Stomach (tissue), 8 donors: ENCODE measurements at regions not wholly inside any gene's neighbourhood (a gene's known extent, or its start where the extent isn't known, plus 50 kb on each side); places are given as distances from the start of the nearest gene placed in this dataset.
"Not testable (repeated sequence)": the region's sequence is repeated elsewhere in the genome, so short reads cannot be mapped to it uniquely, and the experiment has no call there.

Experiments used
- DNase-seq, 2 donors: peaks; one replicate each; pipeline versions ENCODE4 v3.0.0 to v3.0.0-alpha.2; 2013 to 2019
- H3K27ac ChIP-seq, 5 donors: fragments of 200-600 bp in 4 of 5; sonication (generic) in 4 of 5; one replicate each; pipeline ENCODE4 v1.5.1; 2013 to 2019; ENCODE audit warnings: mild to moderate bottlenecking in 1 of 5, moderate library complexity in 1 of 5
- H3K27me3 ChIP-seq, 3 donors: fragments of 200-600 bp; sonication (generic); one replicate each; pipeline ENCODE4 v1.5.1; 2017 to 2019; ENCODE audit warnings: mixed run types in 1 of 3
- H3K36me3 ChIP-seq, 4 donors: fragments of 200-600 bp; sonication (generic); 1 replicate in 3 of 4; 2 replicates in 1 of 4; pipeline ENCODE4 v1.5.1; 2016 to 2019
- H3K4me1 ChIP-seq, 4 donors: fragments of 200-600 bp; sonication (generic); one replicate each; pipeline ENCODE4 v1.5.1; 2016 to 2019
- H3K4me3 ChIP-seq, 4 donors: fragments of 200-600 bp; sonication (generic) in 3 of 4; one replicate each; pipeline ENCODE4 v1.5.1; 2016 to 2019; ENCODE audit warnings: mild to moderate bottlenecking in 1 of 4
- H3K9me3 ChIP-seq, 4 donors: fragments of 200-600 bp; sonication (generic); one replicate each; pipeline ENCODE4 v1.5.1; 2016 to 2019
- EP300 ChIP-seq: sonication (generic); formaldehyde crosslinking; IDR thresholded peaks from one replicate; pipeline ENCODE4 v1.6.1; 2017; ENCODE audit warnings: antibody characterized with exemption
- POLR2A ChIP-seq, 4 donors: fragments of 450-650 bp; IDR thresholded peaks; one replicate each; pipeline ENCODE4 v1.6.1; 2016; ENCODE audit warnings: antibody characterized with exemption in 4 of 4, control low read depth in 2 of 4, mild to moderate bottlenecking in 1 of 4, moderate library complexity in 1 of 4
- POLR2AphosphoS5 ChIP-seq, 3 donors: sonication (generic); formaldehyde crosslinking; IDR thresholded peaks; one replicate each; pipeline ENCODE4 v1.6.1; 2016; ENCODE audit warnings: antibody characterized with exemption in 3 of 3
- WGBS, 5 donors: extraction: QIAGEN DNeasy Blood & Tissue Kit in 3 of 5; methylation state at CpG; one replicate each; pipeline versions ENCODE4 v1.1.5 to v1.1.7; 2013 to 2018; 5-methylcytosine and 5-hydroxymethylcytosine counted together
- intact Hi-C: fragments of 100-400 bp; cut with DNase I; formaldehyde crosslinking; loops from one replicate; pipeline ENCODE4 v1.15.1; 2023; ENCODE audit warnings: low total_unique reads
- TF ChIP-seq, protein P1 (sequence below), 7 experiments: fragments of 450-650 bp in 4 of 7; fragments of 200-600 bp in 3 of 7; sonication (generic) in 3 of 7; IDR thresholded peaks; one replicate each; pipeline ENCODE4 v1.5.1; 2016 to 2019; ENCODE audit warnings: antibody characterized with exemption in 7 of 7, control low read depth in 2 of 7, mild to moderate bottlenecking in 1 of 7
- donor health status: healthy with polysubstance abuse.
- donor health status: Bipolar disorder and iron deficiency.
- donor health status: healthy.

DNA sequence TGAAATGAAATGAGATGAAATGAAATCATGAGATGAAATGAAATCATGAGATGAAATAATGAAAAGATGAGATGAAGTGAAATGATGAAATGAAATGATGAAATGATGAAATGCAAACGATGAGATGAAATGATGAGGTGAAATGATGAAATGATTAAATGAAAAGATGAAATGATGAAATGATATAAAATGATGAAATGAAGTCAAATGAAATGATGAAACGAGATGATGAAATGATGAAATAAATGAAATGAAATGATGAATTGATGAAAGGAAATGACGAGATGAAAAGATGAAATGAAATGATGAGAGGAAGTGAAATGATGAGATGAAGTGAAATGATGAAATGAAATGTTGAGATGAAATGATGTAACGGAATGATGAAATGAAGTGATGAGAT is 595.6 kb downstream of the TP53TG3F start:
- no peak for TF ChIP-seq POLR2AphosphoS5 (IDR thresholded peaks at IDR 0.05)

DNA sequence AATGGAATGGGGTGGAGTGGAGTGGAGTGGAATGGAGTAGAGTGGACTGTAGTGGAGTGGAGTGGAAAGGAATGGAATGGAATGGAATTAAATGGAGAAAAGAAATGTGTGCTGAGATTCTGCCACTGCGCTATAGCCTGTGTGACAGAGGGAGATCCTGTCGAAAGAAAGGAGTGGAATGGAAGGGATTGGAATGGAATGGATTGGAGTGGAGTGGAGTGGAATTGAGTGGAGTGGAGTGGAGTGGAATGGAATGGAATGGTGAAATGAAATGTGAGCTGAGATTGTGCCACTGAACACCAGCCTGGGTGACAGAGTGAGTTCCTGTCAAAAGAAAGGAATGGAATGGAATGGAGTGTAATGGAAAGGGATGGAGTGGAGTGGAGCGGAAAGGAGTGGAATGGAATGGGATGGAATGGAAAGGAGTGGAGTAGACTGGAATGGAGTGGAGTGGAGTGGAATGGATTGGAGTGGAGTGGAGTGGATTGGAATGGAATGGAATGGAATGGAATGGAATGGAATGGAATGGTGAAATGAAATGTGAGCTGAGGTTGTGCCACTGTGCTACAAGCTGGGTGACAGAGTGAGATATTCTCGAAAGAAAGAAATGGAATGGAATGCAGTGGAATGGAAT is 603.3 kb downstream of the TP53TG3F start:
- H3K4me3 ChIP-seq, H3K36me3 ChIP-seq, H3K27ac ChIP-seq, H3K4me1 ChIP-seq, intact Hi-C loops, H3K27me3 ChIP-seq: not testable (repeated sequence)
- peak in 1 of 2 donors; percentile 4 for DNase-seq
- 49 to 69% (median 56%) methylated on average over 4 of the region's 4 CpGs for WGBS, 5 donors
- H3K9me3 ChIP-seq, result peaks cover 5 to 55% (median 43%) of the 10 kb centered on the region in 4 donors

More for the DNA sequence above, 595.6 kb downstream of the TP53TG3F start:
- H3K36me3 ChIP-seq, result no peaks in the 10 kb centered on the region
- intact Hi-C loops, result no loop called here
- peaks cover 0 to 24% (median 0%) of the 10 kb centered on the region in 3 donors for H3K27me3 ChIP-seq
- no peak for DNase-seq
- peaks cover 12 to 60% (median 35%) of the 10 kb centered on the region in 4 donors for H3K9me3 ChIP-seq
- no peak overlapping the region for H3K27ac ChIP-seq
- 48 to 58% (median 54%) methylated on average over 4 of the region's 4 CpGs for WGBS, 5 donors
- no peaks in the 10 kb centered on the region for H3K4me1 ChIP-seq
- H3K4me3 ChIP-seq, result no peak overlapping the region

- H3K4me3 ChIP-seq, intact Hi-C loops, DNase-seq, H3K27ac ChIP-seq, H3K4me1 ChIP-seq, H3K27me3 ChIP-seq, H3K36me3 ChIP-seq: not testable (repeated sequence)
- WGBS, 5 donors, result 42 to 81% (median 74%) methylated on average over 1 of the region's 1 CpG
- H3K9me3 ChIP-seq, result peaks cover 5 to 55% (median 41%) of the 10 kb centered on the region in 4 donors
Observed at GRCh38 chr16:34063498-34064157, 604.2 kb downstream of the TP53TG3F start.

DNA sequence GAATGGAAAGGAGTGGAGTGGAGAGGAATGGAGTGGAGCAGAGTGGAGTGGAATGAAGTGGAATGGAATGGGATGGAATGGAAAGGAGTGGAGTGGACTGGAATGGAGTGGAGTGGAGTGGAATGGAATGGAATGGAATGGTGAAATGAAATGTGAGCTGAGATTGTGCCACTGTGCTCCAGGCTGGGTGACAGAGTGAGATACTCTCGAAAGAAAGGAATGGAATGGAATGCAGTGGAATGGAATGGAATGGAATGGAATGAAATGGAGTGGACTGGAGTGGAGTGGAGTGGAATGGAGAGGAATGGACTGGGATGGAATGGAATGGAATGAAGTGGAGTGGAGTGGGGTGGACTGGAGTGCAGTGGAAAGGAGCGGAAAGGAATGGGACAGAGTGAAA is 605.2 kb downstream of the TP53TG3F start:
- H3K36me3 ChIP-seq, H3K4me3 ChIP-seq, H3K4me1 ChIP-seq, H3K27me3 ChIP-seq, intact Hi-C loops, DNase-seq, H3K27ac ChIP-seq: not testable (repeated sequence)
- 67 to 73% (median 71%) methylated on average over 2 of the region's 2 CpGs for WGBS, 5 donors
- peaks cover 5 to 53% (median 44%) of the 10 kb centered on the region in 4 donors for H3K9me3 ChIP-seq

GRCh38 chr16:34069731-34070130 is 610.3 kb downstream of the TP53TG3F start:
- DNase-seq, H3K36me3 ChIP-seq, H3K4me1 ChIP-seq, intact Hi-C loops, H3K27me3 ChIP-seq, H3K27ac ChIP-seq, H3K4me3 ChIP-seq: not testable (repeated sequence)
- peaks cover 3 to 34% (median 22%) of the 10 kb centered on the region in 4 donors for H3K9me3 ChIP-seq
- 83 to 87% (median 86%) methylated on average over 18 of the region's 18 CpGs for WGBS, 5 donors

- intact Hi-C loops, result no loop called here
- DNase-seq, result peak in 1 of 2 donors; percentile 32
- H3K9me3 ChIP-seq, result peaks cover 10 to 94% (median 69%) of the 10 kb centered on the region in 4 donors
Observed at GRCh38 chr16:34078691-34079090, 619.3 kb downstream of the TP53TG3F start.

DNA sequence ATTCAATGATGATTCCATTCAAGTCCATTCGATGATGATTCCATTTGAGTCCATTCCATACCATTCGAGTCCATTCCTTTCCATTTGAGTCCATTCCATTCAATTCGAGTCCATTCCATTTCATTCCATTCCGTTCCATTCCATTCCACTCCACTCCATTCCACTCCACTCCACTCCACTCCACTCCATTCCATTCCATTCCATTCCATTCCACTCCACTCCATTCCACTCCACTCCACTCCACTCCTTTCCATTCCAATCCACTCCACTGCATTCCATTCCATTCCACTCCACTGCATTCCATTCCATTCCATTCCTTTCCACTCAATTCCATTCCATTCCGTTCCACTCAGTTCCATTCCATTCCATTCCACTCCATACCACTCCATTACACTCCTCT is 625.6 kb downstream of the TP53TG3F start:
- H3K4me3 ChIP-seq, H3K4me1 ChIP-seq, H3K36me3 ChIP-seq, DNase-seq, intact Hi-C loops, H3K27ac ChIP-seq, H3K27me3 ChIP-seq: not testable (repeated sequence)
- peaks cover 9 to 98% (median 55%) of the 10 kb centered on the region in 4 donors for H3K9me3 ChIP-seq
- 59 to 72% (median 61%) methylated on average over 5 of the region's 5 CpGs for WGBS, 5 donors

More at GRCh38 chr16:34078691-34079090, 619.3 kb downstream of the TP53TG3F start:
- WGBS, 5 donors, result 73 to 84% (median 77%) methylated on average over 14 of the region's 14 CpGs
- Histone ChIP-seq H3K4me1 (no peaks in the 10 kb centered on the region), H3K4me3 (no peak overlapping the region), H3K27me3 (no peaks in the 10 kb centered on the region), H3K27ac (no peak overlapping the region), H3K36me3 (no peaks in the 10 kb centered on the region)
- TF ChIP-seq EP300, result no peak
- no peak for TF ChIP-seq POLR2A (IDR thresholded peaks at IDR 0.05)
- TF ChIP-seq, protein P1, sequence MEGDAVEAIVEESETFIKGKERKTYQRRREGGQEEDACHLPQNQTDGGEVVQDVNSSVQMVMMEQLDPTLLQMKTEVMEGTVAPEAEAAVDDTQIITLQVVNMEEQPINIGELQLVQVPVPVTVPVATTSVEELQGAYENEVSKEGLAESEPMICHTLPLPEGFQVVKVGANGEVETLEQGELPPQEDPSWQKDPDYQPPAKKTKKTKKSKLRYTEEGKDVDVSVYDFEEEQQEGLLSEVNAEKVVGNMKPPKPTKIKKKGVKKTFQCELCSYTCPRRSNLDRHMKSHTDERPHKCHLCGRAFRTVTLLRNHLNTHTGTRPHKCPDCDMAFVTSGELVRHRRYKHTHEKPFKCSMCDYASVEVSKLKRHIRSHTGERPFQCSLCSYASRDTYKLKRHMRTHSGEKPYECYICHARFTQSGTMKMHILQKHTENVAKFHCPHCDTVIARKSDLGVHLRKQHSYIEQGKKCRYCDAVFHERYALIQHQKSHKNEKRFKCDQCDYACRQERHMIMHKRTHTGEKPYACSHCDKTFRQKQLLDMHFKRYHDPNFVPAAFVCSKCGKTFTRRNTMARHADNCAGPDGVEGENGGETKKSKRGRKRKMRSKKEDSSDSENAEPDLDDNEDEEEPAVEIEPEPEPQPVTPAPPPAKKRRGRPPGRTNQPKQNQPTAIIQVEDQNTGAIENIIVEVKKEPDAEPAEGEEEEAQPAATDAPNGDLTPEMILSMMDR (IDR thresholded peaks at IDR 0.05), result no peak
- no peak for TF ChIP-seq POLR2AphosphoS5 (IDR thresholded peaks at IDR 0.05)

- H3K27me3 ChIP-seq, H3K27ac ChIP-seq, H3K4me3 ChIP-seq, DNase-seq, H3K4me1 ChIP-seq, H3K36me3 ChIP-seq, intact Hi-C loops: not testable (repeated sequence)
- H3K9me3 ChIP-seq, result peaks cover 9 to 99% (median 74%) of the 10 kb centered on the region in 4 donors
- 86 to 90% (median 87%) methylated on average over 14 of the region's 14 CpGs for WGBS, 5 donors
Observed at GRCh38 chr16:34095006-34095405, 635.6 kb downstream of the TP53TG3F start.

GRCh38 chr16:34096911-34097310 is 637.5 kb downstream of the TP53TG3F start:
- H3K36me3 ChIP-seq, H3K27me3 ChIP-seq, H3K4me3 ChIP-seq, H3K27ac ChIP-seq, DNase-seq, H3K4me1 ChIP-seq, intact Hi-C loops: not testable (repeated sequence)
- 69 to 76% (median 71%) methylated on average over 4 of the region's 4 CpGs for WGBS, 5 donors
- H3K9me3 ChIP-seq, result peaks cover 0 to 84% (median 64%) of the 10 kb centered on the region in 4 donors

- H3K27me3 ChIP-seq, intact Hi-C loops, H3K4me3 ChIP-seq, H3K36me3 ChIP-seq, H3K27ac ChIP-seq, H3K4me1 ChIP-seq: not testable (repeated sequence)
- peak in 1 of 2 donors; percentile 5 for DNase-seq
- WGBS, 5 donors, result 77 to 88% (median 84%) methylated on average over 3 of the region's 3 CpGs
- H3K9me3 ChIP-seq, result peaks cover 0 to 80% (median 61%) of the 10 kb centered on the region in 4 donors
Observed at GRCh38 chr16:34097326-34097725, 637.9 kb downstream of the TP53TG3F start.
